Ishikawa (cell line): ENCODE measurements at regions not wholly inside any gene's neighbourhood (a gene's known extent, or its start where the extent isn't known, plus 50 kb on each side); places are given as distances from the start of the nearest gene placed in this dataset.

Source experiments
- CEBPB ChIP-seq: IDR thresholded peaks from 2 replicates; pipeline ENCODE4 v1.6.1; 2012
- CREB1 ChIP-seq: IDR thresholded peaks from 2 replicates; pipeline ENCODE4 v1.6.1; 2012; ENCODE audit warnings: low read depth
- EGR1 ChIP-seq: IDR thresholded peaks from 2 replicates; pipeline ENCODE4 v1.6.1; 2012
- EP300 ChIP-seq: IDR thresholded peaks from 2 replicates; pipeline ENCODE4 v1.6.1; 2012; ENCODE audit warnings: borderline replicate concordance
- FOXM1 ChIP-seq: IDR thresholded peaks from 2 replicates; pipeline ENCODE4 v1.6.1; 2012; ENCODE audit warnings: low read depth, borderline replicate concordance
- NFIC ChIP-seq: IDR thresholded peaks from 2 replicates; pipeline ENCODE4 v1.6.1; 2012
- RAD21 ChIP-seq: IDR thresholded peaks from 2 replicates; pipeline ENCODE4 v1.6.1; 2012; ENCODE audit warnings: low read depth
- REST ChIP-seq: IDR thresholded peaks from 2 replicates; pipeline ENCODE4 v1.6.1; 2012; ENCODE audit warnings: low read depth, mild to moderate bottlenecking
- TAF1 ChIP-seq: IDR thresholded peaks from 2 replicates; pipeline ENCODE4 v1.6.1; 2012; ENCODE audit warnings: low read depth, mild to moderate bottlenecking
- TCF12 ChIP-seq: IDR thresholded peaks from 2 replicates; pipeline ENCODE4 v1.6.1; 2012; ENCODE audit warnings: low read depth
- TEAD4 ChIP-seq: IDR thresholded peaks from 2 replicates; pipeline ENCODE4 v1.6.1; 2012
- USF1 ChIP-seq: IDR thresholded peaks from 2 replicates; pipeline ENCODE4 v1.6.1; 2012
- YY1 ChIP-seq: IDR thresholded peaks from 2 replicates; pipeline ENCODE4 v1.6.1; 2012; ENCODE audit warnings: low read depth
- ZBTB7A ChIP-seq: IDR thresholded peaks from 2 replicates; pipeline ENCODE4 v1.6.1; 2012; ENCODE audit warnings: low read depth
- TF ChIP-seq, protein P1 (sequence below): IDR thresholded peaks from 2 replicates; pipeline ENCODE4 v1.6.1; 2012

DNA sequence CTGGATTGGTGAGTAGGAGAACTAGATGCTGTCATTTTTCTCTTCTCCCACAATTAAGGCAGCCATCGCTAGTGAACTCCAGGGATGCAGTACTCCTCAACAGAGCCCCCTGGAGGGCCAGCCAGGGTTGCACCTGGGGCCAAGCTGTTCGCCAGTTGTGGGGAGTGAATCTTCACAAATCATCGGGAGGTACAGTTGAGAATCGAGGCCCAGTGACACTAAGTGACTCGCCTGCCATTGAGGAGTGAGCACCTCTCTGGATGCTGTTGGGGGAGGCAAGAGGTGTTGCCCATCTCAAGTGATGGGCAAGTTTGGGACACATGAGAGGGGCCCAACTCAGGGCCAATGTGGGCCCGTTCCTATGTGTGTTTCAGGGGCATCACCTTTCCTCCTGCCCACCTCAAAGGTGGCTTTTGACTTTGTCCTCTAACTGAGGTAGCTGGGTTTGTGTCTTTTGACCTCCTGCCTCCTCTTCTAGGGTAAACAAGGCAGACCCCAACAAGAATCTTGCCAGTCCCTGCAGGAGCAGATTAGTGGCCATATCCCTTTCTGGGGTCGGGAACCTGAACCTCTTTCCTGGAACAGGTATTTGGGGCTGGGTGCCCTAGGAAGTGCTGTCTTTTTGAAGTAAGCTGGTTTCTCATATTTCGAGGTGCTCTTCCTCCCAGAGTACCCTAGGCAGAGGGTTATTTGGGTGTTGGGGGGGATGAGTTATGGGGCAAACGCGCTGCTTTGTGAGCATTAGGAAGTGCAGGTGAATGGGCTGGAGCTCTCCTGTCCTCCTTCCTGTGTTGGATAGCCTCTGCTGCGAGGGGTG lies 181.2 kb downstream of the MACROH2A1 start:
- TF ChIP-seq REST (no peak), CREB1 (no peak), TCF12 (no peak), CEBPB (no peak), TEAD4 (no peak), FOXM1 (no peak), YY1 (no peak), RAD21 (no peak), USF1 (no peak), ZBTB7A (no peak), TAF1 (no peak), EGR1 (no peak), EP300 (no peak), NFIC (no peak)
- TF ChIP-seq, protein P1, sequence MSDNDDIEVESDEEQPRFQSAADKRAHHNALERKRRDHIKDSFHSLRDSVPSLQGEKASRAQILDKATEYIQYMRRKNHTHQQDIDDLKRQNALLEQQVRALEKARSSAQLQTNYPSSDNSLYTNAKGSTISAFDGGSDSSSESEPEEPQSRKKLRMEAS, result no peak

DNA sequence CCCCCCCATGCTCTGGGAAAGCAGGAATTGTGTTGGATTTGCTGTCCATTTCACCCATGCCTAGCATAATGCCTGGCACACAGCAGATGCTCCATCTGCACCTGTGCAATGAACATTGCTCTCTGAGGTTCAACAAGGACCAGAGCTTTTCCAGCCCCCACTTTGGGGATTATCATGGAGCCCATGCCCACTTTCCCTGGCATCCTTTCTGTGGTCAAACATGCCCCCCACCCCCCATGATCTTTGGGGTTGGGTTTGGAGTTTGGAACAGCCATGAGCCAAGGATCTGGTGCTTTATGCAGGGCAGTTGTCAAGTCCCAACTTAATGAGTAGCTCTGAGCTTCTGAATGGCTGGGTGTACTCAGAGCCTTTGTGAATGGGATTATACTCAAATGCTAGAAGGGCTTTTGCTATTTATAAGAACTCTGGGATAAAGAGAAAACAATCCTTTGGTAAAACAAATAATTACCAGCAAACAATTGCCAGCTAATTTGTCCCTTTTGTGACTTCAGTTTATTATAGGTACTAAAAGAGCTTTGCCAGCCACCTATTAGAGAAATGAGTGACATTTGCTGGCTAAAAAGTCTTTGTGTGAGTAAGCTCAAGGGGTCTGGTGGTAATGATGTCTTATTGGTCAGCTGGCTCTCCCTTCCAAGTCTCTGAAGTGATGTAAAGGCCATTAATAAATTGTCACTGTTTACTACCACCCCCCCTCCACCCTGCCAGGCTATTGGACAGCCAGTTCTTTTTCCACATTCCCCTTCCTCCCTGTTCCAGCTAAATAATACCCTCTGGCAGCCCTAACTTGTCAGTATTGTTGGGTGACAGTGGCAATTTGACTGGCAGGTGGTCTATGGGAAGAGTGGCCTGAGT lies 182.3 kb downstream of the MACROH2A1 start:
- TF ChIP-seq RAD21 (no peak), USF1 (no peak), REST (no peak), CEBPB (no peak), TAF1 (no peak), TCF12 (no peak), ZBTB7A (no peak), NFIC (no peak), EP300 (no peak), YY1 (no peak)

DNA sequence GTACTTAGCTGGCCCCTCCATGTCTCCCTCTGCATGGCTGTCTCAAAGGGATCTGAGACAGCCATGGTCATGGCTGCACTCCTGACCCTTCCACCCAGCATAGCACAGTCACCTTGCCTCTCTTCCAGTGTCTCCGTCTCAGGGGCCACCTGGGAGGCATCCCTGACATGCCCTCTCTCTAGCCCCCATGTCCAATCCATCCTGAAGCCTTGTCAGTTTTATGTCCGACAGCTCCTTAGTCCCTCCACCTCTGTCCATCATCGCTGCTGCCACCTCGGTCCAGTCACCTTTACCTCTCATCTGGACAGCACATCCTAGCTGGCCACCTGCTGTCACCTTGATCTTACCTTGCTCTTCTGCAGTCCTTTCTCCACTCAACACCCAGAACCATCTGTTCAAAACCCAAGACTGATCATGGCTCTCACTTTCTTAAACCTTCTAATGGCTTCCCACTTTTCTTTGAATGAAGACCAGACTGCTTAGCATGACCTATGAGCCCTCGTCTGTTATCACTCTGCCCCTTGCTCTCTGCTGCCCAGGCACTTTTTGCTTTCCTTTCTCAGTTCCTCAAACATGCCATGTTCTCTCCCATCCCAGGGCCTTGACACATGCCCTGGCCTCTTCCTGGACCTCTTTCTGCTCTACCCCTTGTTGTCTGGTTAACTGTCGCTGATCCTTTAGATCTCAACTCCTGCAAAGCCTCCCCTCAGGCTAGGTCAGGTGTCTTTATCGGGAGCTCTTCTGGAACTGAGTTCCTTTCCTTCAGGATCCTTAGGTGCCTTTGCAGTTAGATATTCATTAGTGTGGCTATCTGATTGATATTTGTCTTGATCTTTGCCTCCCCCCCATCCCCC lies 181.8 kb upstream of the PITX1 start:
- no peak for TF ChIP-seq EP300
- no peak for TF ChIP-seq USF1
- TF ChIP-seq RAD21, result no peak
- no peak for TF ChIP-seq YY1

GRCh38 chr5:135214897-135215616 lies 181.0 kb upstream of the PITX1 start:
- TF ChIP-seq YY1, result no peak
- TF ChIP-seq NFIC, result no peak
- no peak for TF ChIP-seq TCF12
- TF ChIP-seq FOXM1, result no peak
